ENCODE measurements at regions not wholly inside any gene's neighbourhood (a gene's known extent, or its start where the extent isn't known, plus 50 kb on each side); places are given as distances from the start of the nearest gene placed in this dataset.

DNA sequence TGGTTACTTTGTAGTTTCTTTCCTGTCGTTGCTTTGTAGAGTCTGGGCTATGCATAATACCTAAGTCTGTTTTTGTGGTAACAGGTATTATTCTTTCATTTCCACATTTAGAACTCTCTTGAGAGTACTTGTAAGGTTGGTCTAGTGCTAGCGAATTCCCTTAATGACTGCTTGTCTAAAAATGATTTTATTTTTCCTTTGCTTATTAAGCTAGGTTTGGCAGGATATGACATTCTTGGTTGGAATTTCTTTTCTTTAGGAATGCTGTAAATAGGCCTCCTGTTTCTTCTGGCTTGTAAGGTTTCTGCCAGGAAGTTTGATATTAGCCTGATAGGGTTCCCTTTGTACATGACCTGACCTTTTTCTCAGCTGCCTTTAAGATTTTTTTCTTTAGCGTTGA, 70.1 kb upstream of the SGO1 start:
- TF ChIP-seq, protein P1, sequence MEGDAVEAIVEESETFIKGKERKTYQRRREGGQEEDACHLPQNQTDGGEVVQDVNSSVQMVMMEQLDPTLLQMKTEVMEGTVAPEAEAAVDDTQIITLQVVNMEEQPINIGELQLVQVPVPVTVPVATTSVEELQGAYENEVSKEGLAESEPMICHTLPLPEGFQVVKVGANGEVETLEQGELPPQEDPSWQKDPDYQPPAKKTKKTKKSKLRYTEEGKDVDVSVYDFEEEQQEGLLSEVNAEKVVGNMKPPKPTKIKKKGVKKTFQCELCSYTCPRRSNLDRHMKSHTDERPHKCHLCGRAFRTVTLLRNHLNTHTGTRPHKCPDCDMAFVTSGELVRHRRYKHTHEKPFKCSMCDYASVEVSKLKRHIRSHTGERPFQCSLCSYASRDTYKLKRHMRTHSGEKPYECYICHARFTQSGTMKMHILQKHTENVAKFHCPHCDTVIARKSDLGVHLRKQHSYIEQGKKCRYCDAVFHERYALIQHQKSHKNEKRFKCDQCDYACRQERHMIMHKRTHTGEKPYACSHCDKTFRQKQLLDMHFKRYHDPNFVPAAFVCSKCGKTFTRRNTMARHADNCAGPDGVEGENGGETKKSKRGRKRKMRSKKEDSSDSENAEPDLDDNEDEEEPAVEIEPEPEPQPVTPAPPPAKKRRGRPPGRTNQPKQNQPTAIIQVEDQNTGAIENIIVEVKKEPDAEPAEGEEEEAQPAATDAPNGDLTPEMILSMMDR (conservative IDR thresholded peaks at IDR 0.05) = no peak
- TF ChIP-seq ZFX (IDR thresholded peaks at IDR 0.05) = no peak

All from C4-2B (cell line).